Inflammatory macrophage treated with lipopolysaccharide for 4 hours (primary cell): ENCODE measurements at regions not wholly inside any gene's neighbourhood (a gene's known extent, or its start where the extent isn't known, plus 50 kb on each side); places are given as distances from the start of the nearest gene placed in this dataset.
"Not testable (repeated sequence)": the region's sequence is repeated elsewhere in the genome, so short reads cannot be mapped to it uniquely, and the experiment has no call there.

Experiments
- DNase-seq: peaks from one replicate; pipeline ENCODE4 v3.0.0-alpha.2; 2020

- DNase-seq = peak; percentile 28
Measured at GRCh38 chr15:99486371-99487336, 79.1 kb upstream of the MEF2A start.

- DNase-seq = peak; percentile 35
Measured at GRCh38 chr15:99487337-99487730, 78.5 kb upstream of the MEF2A start.

DNA sequence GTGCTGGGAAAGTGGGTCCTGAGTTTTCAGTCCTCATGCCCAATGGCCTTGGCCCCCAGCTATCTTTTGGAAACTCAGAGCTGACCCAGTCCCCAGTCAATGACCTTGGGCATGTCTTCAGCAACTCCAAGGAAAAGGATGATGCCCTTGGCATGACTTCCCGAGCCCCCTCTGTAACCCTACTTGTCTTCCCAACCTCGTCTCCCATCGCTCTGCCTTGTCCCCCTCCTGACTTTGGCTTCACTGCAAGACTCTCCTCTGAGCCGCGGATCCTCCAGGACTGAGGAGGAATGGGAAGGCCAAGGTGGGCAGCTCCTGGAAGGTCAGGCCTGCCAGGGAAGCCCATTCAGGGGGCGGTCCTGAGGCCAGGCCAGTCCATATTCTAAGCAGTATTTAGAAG, 73.5 kb upstream of the MEF2A start:
- no peak for DNase-seq

DNA sequence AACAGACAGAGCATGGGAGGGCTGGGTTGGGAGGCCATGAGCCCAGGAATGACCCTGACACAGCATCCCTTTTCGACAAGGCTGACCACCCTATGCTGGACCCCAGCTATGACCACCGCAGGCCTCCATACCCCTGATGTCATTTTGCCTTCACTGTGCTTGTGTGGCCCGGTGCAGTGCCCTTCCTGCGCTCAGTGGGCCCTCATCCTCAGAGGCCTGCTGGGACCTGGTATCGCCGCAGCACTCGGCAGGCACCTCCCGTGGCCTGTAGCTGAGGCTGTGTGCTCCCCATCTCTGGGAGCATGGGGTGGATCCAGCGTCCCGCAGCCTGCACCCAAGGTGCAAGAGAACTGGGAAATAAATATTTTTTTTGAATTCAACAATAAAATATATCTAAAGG, 73.1 kb upstream of the MEF2A start:
- no peak for DNase-seq

- no peak for DNase-seq
Measured at GRCh38 chr15:99493461-99493860, 72.3 kb upstream of the MEF2A start.

DNA sequence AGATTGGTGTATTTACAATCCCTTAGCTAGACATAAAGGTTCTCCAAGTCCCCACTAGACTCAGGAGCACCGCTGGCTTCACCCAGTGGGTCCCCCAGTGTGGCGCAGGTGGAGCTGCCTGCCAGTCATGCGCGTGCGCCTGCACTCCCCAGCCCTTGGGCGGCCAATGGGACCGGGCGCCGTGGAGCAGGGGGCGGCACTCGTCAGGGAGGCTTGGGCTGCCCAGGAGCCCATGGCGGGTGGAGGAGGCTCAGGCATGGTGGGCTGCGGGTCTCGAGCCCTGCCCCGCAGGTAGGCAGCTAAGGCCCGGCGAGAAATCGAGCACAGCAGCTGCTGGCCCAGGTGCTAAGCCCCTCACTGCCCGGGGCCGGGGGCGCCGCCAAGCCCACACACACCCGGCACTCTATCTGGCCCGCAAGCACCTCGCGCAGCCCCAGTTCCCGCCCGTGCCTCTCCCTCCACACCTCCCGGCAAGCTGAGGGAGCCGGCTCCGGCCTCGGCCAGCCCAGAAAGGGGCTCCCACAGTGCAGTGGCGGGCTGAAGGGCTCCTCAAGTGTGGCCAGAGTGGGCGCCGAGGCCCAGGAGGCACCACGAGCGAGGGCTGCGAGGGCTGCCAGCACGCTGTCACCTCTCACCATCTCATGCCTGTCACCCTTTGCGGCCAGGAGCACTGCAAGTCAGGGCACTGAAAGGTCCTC, 71.1 kb upstream of the MEF2A start:
- not testable (repeated sequence) for DNase-seq

- DNase-seq = peak; percentile 32
Measured at GRCh38 chr15:99495430-99496301, 70.1 kb upstream of the MEF2A start.

DNA sequence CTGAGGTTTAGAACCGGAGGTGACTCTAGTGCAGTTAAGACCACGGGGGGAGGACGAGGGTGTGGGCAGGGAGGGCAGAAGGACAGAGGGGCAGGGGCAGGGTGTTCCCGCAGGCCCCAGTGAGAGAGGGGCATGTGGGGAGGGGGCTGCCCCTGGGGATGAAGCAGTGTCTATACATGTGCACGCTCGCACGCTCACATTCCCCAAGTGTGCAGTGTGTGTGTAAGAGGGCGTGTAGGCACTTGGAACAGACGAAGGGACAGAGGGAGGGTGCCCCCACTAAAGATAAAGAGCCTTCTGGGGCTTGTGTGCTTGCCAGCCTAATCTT, 69.5 kb upstream of the MEF2A start:
- no peak for DNase-seq

DNA sequence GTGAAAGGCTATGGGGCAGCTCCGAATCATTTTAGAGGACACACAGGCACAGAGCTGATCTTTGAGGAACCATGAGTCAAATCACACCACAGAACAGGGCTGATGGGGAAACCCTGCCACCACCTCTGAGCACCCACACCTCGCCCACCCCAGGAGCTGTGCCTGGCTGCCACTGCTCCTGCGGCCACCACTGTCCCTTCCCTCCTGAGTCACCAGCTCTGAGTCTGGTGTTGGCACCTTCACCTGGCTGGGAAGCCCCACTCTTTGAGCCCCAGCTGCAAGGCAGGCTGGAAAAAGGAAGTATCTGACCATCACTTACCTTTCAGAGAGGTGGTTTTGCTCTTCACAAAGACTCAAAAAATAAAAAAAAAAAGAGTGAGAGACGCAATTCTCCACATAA, 63.6 kb upstream of the MEF2A start:
- DNase-seq = peak; percentile 74

- no peak for DNase-seq
Measured at GRCh38 chr15:99502661-99503060, 63.1 kb upstream of the MEF2A start.

DNA sequence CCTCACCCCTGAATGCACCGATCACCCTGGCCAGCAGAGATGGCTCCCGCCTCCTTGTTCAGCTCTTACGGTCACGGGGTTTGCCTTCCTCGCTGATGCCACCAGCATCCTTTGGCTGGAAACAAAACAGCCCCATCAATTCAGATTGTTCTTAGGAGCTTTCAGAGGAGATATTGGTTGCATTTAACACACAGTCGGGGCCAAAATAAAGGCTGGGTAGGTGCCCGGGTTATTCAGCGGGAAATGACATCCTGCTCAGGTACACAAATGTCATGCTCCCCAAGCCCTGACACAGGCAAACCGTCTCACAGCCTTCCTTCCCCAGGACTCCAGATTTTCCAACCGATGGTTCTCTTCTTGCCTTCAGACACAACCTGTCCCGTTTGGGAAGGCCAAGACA, 62.4 kb upstream of the MEF2A start:
- no peak for DNase-seq

- peak; percentile 60 for DNase-seq
Measured at GRCh38 chr15:99504071-99504822, 61.5 kb upstream of the MEF2A start.

DNA sequence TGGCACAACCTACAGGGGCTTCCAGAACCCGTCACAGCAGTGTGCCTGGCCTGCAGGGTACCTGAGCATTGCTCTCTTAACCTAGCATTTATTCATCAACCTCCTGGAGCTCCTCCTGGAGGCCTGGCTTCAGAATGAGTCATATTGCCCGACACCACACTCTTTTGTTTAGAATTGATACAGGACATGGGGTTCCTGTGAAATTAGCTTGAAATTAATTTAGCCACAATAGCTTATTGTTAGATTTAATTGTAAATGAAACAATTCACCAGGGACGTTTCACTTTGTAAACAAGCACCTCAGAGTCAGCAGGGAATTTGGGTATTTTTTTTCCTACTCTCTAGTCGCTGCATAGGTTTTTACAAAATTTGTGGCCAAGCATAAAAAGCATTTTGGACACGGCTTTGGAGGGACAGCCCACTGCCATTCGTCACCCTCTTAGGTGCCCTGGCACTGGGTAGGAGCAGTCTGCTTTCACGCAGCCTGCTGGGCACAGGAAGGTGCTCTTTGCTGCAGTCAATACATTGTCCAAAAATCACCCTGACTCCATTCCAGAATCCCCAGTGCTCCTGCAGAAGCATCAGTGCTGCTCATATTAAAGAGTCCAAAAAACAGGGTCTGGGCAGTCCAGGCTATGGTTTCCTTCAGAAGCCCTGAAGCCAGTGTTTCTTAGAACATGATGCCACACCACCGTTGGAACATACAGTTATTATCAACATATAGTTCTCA, 60.8 kb upstream of the MEF2A start:
- DNase-seq = no peak

GRCh38 chr15:99506399-99506798, 59.4 kb upstream of the MEF2A start:
- no peak for DNase-seq

GRCh38 chr15:99507016-99507503, 58.7 kb upstream of the MEF2A start:
- DNase-seq = no peak

GRCh38 chr15:99507504-99508310, 58.1 kb upstream of the MEF2A start:
- DNase-seq = no peak

DNA sequence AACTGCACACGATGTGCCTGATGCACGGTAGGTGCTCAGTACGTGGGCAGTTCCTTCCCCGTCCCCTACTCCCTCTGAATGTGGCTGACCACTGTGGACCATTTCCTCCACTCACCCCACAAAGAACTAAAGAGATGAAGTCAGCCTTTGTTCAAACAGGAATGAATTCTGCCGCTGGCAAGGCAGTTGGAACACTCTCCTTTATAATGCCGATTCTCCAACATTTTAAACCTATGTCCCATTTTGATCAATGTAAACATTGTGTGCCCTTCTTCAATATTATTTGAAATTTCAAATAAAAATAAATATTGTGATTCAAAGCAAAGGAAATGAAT, 57.5 kb upstream of the MEF2A start:
- no peak for DNase-seq

DNA sequence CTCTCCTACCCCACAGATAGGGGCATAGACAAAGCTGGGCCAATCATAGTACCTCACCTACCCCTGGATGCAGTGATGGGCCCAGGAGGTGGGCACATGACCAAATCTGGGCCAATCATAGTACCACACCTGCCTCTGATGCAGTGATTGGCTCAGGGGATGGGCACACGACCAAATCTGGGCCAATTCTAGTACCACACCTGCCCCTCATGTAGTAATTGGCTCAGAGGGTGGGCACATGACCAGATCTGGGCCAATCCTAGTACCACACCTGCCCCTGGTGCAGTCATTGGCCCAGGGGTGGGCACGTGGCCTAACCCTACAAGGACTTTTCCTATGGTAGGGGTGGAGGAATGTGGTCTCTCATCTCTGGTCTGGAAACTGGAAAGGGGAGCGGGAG, 56.9 kb upstream of the MEF2A start:
- no peak for DNase-seq

DNA sequence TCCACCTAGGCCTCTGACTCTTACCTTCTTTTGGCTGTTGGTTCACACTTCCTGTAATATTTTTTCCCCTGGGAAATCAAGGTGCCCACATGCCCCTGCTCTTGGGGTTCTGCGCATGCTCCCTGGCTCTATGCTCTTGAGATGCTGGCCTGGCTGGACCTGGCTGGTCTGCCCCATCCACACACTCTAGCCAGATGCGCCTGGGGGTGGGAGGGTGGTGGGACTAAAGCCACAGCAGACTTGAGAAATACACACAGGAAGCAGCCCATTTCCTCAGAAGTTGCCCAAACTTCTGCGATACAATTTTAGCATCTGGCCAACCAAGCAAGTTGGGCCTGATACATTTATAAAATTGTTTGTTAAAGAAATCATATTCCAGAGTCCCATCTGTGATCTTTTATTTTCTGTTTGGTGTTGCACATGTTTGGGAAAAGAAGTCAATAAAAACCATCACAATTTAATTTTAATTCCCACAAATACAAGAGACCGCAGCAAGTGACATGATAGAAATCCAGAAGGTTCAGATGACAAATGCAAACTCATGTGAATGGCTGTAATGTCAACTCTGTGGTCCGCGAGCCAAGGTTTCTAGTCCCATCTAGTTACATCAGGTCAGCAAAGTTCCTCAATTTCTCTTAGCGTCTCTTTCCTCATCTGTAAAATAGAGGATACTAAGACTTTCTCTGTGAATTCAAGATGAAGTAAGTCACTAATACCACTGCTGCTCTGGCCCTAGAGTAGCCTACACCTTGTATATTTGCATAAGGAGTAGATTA, 55.9 kb upstream of the MEF2A start:
- peak; percentile 93 for DNase-seq

DNA sequence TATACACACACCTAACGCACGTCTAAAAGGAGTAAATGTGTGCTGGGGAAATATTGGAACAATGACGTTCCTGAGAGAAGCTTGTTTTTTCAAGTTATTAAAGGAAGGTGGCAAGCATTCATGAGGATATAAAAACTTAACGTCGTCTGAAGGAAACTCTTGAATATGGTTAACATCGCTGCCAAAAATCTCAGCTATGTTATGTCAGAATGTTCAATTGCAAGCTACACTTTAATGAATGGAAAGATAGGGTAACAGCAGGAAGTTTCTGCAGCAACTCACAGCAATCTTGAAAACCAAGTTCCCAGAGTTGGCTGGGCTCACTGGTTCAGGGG, 54.3 kb upstream of the MEF2A start:
- DNase-seq = no peak
